Parathyroid adenoma (tissue), 2 donors: ENCODE measurements at regions not wholly inside any gene's neighbourhood (a gene's known extent, or its start where the extent isn't known, plus 50 kb on each side); places are given as distances from the start of the nearest gene placed in this dataset.

Source experiments
- H2AFZ ChIP-seq: fragments of 300-600 bp; sonication (generic); one replicate; pipeline ENCODE4 v1.7.0; 2017; ENCODE audit warnings: antibody characterized with exemption, mild to moderate bottlenecking
- H3K27ac ChIP-seq: fragments of 300-600 bp; sonication (generic); one replicate; pipeline ENCODE4 v1.7.0; 2017
- H3K27me3 ChIP-seq: fragments of 300-600 bp; sonication (generic); one replicate; pipeline ENCODE4 v1.7.0; 2017; ENCODE audit warnings: low read length; ENCODE audit not compliant: control insufficient read depth, insufficient read depth
- H3K36me3 ChIP-seq: fragments of 300-600 bp; sonication (generic); one replicate; pipeline ENCODE4 v1.7.0; 2017; ENCODE audit warnings: low read length; ENCODE audit not compliant: control insufficient read depth, insufficient read depth
- H3K4me1 ChIP-seq: fragments of 300-600 bp; sonication (generic); one replicate; pipeline ENCODE4 v1.7.0; 2017; ENCODE audit warnings: control low read depth
- H3K4me2 ChIP-seq: fragments of 300-600 bp; sonication (generic); one replicate; pipeline ENCODE4 v1.7.0; 2017; ENCODE audit warnings: low read length
- H3K4me3 ChIP-seq: fragments of 300-600 bp; sonication (generic); one replicate; pipeline ENCODE4 v1.7.0; 2017; ENCODE audit warnings: low read depth, low read length
- H3K79me2 ChIP-seq: fragments of 300-600 bp; sonication (generic); one replicate; pipeline ENCODE4 v1.7.0; 2017; ENCODE audit warnings: control low read depth
- H3K9ac ChIP-seq: fragments of 300-600 bp; sonication (generic); one replicate; pipeline ENCODE4 v1.7.0; 2017; ENCODE audit warnings: mild to moderate bottlenecking
- H3K9me3 ChIP-seq: fragments of 300-600 bp; sonication (generic); one replicate; pipeline ENCODE4 v1.7.0; 2017; ENCODE audit warnings: low read length; ENCODE audit not compliant: control insufficient read depth
- TF ChIP-seq, protein P1 (sequence below): fragments of 300-600 bp; sonication (generic); IDR thresholded peaks from one replicate; pipeline ENCODE4 v1.7.0; 2017; ENCODE audit warnings: antibody characterized with exemption, mild to moderate bottlenecking
- donor health status: primary hyperparathyroidism.

DNA sequence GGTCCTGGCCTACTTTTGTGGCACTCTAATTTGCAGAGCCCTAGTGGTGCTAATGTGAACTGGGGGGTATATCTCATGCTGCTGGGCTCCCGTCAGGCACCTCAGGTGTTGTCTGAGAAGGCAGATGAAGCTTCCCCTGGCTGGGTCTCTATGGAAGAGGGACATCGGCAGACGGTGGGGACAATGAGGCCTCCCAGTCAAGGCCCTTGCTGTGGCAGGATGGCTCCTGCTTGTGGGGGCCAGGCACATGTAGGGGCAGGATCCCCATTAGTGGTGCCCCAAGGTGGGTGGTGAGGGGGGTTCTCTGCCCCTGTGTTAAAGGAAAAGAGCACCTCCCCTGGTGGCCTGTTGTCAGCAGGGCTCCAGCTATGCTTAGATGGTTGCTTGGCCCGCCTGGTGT, 192.8 kb upstream of the S1PR3 start:
- Histone ChIP-seq H3K36me3 (no peaks in the 10 kb centered on the region), H3K9me3 (no peaks in the 10 kb centered on the region), H3K27ac (no peak overlapping the region), H3K4me3 (no peak overlapping the region), H2AFZ (no peak overlapping the region), H3K27me3 (no peaks in the 10 kb centered on the region), H3K4me2 (no peak overlapping the region), H3K4me1 (no peaks in the 10 kb centered on the region), H3K9ac (no peak overlapping the region), H3K79me2 (no peaks in the 10 kb centered on the region)
- TF ChIP-seq, protein P1, sequence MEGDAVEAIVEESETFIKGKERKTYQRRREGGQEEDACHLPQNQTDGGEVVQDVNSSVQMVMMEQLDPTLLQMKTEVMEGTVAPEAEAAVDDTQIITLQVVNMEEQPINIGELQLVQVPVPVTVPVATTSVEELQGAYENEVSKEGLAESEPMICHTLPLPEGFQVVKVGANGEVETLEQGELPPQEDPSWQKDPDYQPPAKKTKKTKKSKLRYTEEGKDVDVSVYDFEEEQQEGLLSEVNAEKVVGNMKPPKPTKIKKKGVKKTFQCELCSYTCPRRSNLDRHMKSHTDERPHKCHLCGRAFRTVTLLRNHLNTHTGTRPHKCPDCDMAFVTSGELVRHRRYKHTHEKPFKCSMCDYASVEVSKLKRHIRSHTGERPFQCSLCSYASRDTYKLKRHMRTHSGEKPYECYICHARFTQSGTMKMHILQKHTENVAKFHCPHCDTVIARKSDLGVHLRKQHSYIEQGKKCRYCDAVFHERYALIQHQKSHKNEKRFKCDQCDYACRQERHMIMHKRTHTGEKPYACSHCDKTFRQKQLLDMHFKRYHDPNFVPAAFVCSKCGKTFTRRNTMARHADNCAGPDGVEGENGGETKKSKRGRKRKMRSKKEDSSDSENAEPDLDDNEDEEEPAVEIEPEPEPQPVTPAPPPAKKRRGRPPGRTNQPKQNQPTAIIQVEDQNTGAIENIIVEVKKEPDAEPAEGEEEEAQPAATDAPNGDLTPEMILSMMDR = no peak

DNA sequence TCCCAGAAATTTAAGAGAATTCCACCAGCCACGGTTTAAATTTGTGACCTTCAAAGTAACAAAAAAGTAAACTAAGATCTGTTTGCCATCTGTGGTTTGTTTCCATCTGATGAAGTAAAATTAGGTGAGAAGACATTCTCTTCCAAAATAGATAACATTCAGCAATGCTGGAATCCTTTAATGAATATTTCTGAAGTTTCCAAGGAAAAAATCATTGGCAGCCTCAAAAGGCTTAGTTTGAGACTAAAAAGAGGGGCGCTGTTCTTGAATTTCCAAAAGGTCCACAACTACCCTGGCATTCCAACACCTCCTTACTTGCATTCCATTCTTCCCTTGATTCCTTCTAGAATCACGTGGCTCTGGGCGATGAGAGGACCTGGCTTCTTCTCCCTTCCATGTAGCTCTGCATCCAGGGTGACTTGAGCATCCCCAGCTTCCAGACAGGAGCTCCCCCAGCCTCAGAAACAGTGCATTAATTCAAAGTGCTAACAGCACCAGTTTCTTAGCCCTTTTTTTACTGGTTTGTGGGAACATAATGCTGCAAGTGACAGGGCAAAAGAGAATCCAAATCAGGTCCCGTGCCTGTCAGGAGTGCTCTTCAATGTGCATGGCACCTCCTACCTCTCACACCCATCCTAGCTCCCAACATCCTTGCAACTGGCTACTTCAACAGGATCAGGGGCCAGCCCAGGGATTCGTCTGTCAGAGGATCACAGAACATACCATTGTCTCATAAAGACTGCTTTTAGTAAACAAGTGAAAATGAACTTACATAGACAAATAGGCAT, 191.5 kb upstream of the S1PR3 start:
- H3K36me3 ChIP-seq = no peaks in the 10 kb centered on the region
- no peak overlapping the region for H3K9ac ChIP-seq
- no peaks in the 10 kb centered on the region for H3K79me2 ChIP-seq
- H3K9me3 ChIP-seq = no peaks in the 10 kb centered on the region
- H3K4me1 ChIP-seq = no peaks in the 10 kb centered on the region
- no peak overlapping the region for H2AFZ ChIP-seq
- TF ChIP-seq, protein P1 = no peak
- no peaks in the 10 kb centered on the region for H3K27me3 ChIP-seq
- H3K4me2 ChIP-seq = no peak overlapping the region
- no peak overlapping the region for H3K4me3 ChIP-seq
- no peak overlapping the region for H3K27ac ChIP-seq

DNA sequence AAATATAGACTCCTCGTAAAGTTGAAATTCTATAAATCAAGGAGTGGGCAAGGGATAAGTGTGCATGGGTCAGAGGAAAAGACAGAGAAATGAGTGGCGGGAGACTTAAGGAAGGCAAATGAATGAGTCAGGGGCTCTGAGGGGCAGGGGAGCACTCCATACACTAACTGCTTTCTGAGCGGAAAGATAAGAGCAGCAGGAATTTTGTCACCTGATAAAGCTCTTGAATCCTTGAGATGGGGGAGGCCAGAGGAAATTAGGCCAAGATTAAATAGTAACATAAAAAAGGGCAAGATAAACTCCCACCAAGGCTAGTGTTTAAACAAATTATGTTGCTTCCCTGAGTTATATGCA, 191.0 kb upstream of the S1PR3 start:
- Histone ChIP-seq H3K36me3 (no peaks in the 10 kb centered on the region), H3K27me3 (no peaks in the 10 kb centered on the region), H3K9me3 (no peaks in the 10 kb centered on the region), H3K27ac (no peak overlapping the region), H3K4me2 (no peak overlapping the region), H3K4me1 (no peaks in the 10 kb centered on the region), H3K9ac (no peak overlapping the region), H2AFZ (no peak overlapping the region), H3K79me2 (no peaks in the 10 kb centered on the region), H3K4me3 (no peak overlapping the region)
- TF ChIP-seq, protein P1 = no peak

DNA sequence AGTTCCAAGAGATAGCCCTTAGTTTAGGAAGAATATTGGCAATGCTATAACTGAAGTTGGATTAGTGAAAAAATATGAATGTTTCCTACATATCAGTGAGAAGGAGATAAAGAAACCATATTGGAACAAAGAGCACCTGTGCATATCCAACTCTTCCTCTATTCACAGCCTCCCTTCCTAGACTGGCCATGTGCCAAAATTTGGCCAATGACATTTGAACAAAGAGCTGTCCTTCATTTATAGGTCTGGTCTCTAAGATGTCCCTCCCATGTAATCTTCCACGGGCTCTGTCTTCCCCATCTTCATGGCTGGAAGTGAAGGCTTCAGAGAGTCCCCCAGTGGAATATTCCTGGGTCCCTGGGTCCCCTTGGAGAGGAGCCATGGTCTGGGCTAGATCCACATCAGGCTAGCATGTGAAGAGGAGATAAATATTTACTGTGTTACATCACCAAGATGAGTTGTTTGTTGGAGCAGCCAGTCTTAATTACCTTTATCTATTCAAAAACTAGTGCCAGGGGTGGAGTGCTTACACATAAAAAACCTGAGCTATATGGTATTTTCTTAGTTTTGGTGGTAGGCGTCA, 190.0 kb upstream of the S1PR3 start:
- Histone ChIP-seq H3K9me3 (no peaks in the 10 kb centered on the region), H3K36me3 (no peaks in the 10 kb centered on the region), H3K27ac (no peak overlapping the region), H3K4me3 (no peak overlapping the region), H3K4me2 (no peak overlapping the region), H2AFZ (no peak overlapping the region), H3K79me2 (no peaks in the 10 kb centered on the region), H3K4me1 (no peaks in the 10 kb centered on the region), H3K27me3 (no peaks in the 10 kb centered on the region), H3K9ac (no peak overlapping the region)
- TF ChIP-seq, protein P1 = no peak

GRCh38 chr9:88802533-88802932, 188.7 kb upstream of the S1PR3 start:
- H3K9ac ChIP-seq = no peak overlapping the region
- no peaks in the 10 kb centered on the region for H3K36me3 ChIP-seq
- H3K79me2 ChIP-seq = no peaks in the 10 kb centered on the region
- no peak overlapping the region for H3K27ac ChIP-seq
- H3K27me3 ChIP-seq = no peaks in the 10 kb centered on the region
- H3K4me3 ChIP-seq = no peak overlapping the region
- TF ChIP-seq, protein P1 = no peak
- no peaks in the 10 kb centered on the region for H3K9me3 ChIP-seq
- H3K4me2 ChIP-seq = no peak overlapping the region
- H3K4me1 ChIP-seq = no peaks in the 10 kb centered on the region
- H2AFZ ChIP-seq = no peak overlapping the region
